ENCODE measurements at regions not wholly inside any gene's neighbourhood (a gene's known extent, or its start where the extent isn't known, plus 50 kb on each side); places are given as distances from the start of the nearest gene placed in this dataset.

- TF ChIP-seq CTCF (IDR thresholded peaks at IDR 0.05) = no peak
- no peak for TF ChIP-seq EZH2 (IDR thresholded peaks at IDR 0.05; ENCODE audit: borderline replicate concordance, insufficient read depth, low read depth, low read length, poor library complexity, severe bottlenecking)
Measured at GRCh38 chr4:29566371-29566770, 1153.8 kb upstream of the PCDH7 start.

Measured in B cell (primary cell).